ENCODE measurements at regions not wholly inside any gene's neighbourhood (a gene's known extent, or its start where the extent isn't known, plus 50 kb on each side); places are given as distances from the start of the nearest gene placed in this dataset.

GRCh38 chr13:73404581-73404980 is 345.8 kb downstream of the KLF5 start:
- TF ChIP-seq CTCF (conservative IDR thresholded peaks at IDR 0.05 in 1 of 2, IDR thresholded peaks at IDR 0.05 in 1 of 2; ENCODE audit: extremely low read depth in 1 of 2, insufficient read depth in 1 of 2, low read depth in 1 of 2, low read length in 2 of 2) (no peak), EZH2 (IDR thresholded peaks at IDR 0.05; ENCODE audit: borderline replicate concordance, low read length) (no peak)

Data from mammary epithelial cell (primary cell).